Activated CD4-positive, alpha-beta T cell treated with anti-CD3 and anti-CD28 coated beads for 1 hour (primary cell): ENCODE measurements at regions not wholly inside any gene's neighbourhood (a gene's known extent, or its start where the extent isn't known, plus 50 kb on each side); places are given as distances from the start of the nearest gene placed in this dataset.
"Not testable (repeated sequence)": the region's sequence is repeated elsewhere in the genome, so short reads cannot be mapped to it uniquely, and the experiment has no call there.

Experiments used
- DNase-seq: peaks from one replicate; pipeline ENCODE4 v3.0.0-alpha.2; 2020

DNA sequence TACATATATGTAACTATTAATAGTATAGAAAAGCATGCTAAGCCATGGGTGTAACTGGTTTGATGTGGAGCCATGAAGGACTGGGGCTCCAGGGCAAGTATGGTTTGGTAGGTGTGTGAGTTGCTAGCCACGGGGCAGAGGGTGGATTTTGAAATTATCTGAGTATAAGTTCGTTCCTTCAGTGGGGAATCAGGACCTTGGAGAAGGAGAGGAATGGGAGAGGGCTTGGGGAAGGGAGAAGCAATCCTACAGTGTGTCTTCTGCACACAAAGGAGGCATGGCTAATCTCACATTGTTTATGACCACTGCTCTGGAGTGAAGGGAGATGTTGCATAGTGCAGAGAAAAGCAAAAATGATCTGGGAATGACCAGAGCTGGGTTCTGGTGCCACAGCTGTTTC, 127.8 kb upstream of the CADM1 start:
- DNase-seq: no peak

DNA sequence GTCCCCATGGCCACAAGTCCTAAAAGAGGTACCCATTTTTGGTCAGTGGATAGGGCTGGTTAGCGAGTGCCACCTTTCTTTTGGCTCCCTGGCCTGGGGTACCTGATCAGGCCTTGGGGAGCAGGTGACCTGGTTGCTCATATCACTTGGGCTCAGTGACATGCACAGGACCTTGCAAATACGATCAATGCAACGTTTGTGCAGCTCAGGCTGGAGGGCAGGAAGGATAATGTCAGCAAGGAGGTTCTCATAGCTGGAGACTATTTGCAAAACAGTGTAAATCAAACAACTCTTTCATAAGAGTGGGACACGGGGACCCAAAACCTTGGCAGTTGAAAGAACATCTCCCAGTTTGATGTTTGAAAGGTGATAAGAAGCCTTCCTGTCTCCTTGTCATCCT, 127.4 kb upstream of the CADM1 start:
- DNase-seq: no peak

GRCh38 chr11:115630214-115630613, 126.0 kb upstream of the CADM1 start:
- DNase-seq: no peak

DNA sequence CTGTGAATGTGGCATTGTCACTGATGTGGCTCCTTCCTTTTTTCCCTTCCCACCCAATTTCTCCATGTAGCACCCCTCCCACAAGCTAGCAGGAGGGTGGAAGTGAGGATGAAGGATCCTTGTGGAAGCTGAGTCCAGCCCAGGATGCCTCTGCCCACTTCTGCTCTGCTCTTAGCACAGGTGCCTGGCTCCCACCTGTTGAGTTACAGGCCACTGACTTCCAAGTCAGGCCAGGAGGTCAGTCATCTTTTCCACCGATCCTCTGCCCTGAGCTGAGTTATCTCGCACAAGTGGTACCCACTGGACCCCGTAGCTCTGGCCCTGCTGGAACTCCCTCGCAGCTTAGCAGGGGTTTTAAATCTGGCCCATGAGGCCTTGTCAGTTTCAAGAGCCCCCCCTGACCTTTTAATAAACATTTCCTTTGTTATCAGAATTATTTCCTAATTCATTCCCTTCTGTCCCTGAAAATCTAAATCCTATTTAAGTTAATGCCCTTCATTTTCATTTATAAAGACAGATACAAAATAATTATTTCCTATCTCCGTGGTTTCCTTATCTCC, 125.3 kb upstream of the CADM1 start:
- DNase-seq: no peak

- no peak for DNase-seq
Measured at GRCh38 chr11:115627666-115628460, 123.6 kb upstream of the CADM1 start.

GRCh38 chr11:115627071-115627470, 122.9 kb upstream of the CADM1 start:
- no peak for DNase-seq

DNA sequence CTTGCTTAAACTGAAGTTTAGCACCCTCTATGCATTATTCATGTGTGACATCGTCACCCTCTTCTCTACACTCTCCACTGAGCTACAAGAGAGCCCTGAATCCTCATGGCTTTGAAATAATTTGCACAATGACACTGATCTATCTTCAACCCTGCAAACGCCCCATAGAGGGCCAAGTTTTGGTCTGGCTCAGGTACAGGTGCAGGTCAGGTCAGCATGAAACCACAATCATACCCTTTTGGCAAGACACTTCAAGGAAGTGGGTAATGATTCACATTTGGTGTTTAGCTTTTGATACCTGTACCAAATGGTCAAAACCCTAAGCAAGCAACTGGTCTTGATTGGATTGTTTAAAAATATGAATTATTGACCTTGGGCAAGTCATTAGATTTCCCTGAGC, 122.2 kb upstream of the CADM1 start:
- DNase-seq: no peak

DNA sequence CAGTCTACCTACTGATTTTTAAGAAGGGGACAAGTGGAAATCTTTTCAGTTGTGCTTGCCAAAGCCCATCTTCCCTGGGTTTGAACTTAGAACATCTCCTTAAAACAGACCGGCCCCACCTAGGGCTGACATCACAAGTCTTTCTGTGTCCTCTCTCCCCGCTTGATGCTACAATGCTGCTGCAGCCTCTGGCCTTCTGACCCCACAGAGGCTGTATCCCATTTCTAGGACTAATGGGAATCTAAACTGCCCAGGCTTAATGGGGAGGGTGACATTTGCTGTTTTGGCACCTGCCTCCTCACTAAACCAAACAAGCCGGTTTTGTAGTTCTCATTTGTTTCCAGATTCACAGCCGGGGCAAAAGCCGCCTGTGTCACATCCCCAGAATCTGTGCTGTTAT, 121.3 kb upstream of the CADM1 start:
- DNase-seq: no peak

DNA sequence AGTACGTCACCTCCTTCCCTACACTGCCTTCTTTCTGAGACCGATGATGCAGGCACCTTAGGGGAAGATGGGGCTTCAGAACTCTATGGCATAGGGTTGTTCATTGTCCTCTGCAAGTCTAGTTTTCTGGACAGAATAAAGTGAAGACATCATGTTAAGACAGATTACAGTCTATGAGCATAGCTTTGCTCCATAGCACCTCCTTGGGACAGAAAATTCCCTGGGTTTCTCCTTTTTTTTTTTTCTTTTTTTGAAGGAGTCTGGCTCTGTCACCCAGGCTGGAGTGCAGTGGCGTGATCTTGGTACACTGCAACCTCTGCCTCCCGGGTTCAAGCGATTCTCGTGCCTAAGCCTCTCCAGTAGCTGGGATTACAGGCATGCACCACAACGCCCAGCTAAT, 119.8 kb upstream of the CADM1 start:
- DNase-seq: no peak

GRCh38 chr11:115623021-115623451, 118.8 kb upstream of the CADM1 start:
- DNase-seq: no peak

DNA sequence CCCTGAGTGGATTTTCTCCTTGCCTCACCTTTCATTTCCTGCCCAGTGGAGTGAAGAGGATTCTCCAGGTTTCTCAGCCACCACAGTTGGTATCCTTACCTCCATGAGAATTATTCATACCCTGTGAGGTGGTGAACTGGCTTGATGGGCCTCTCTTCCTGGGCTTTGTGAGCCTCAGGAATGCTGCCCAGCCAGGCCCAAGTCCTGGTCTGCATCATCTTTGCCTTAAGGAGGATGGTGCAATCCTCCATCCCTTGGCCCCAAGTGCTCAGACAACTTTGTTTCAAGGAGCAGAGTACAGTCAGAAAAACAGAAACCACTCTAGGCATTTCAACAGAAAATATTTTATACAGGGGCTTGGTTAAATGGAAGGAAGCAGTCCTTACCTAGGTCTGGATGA, 114.2 kb upstream of the CADM1 start:
- DNase-seq: no peak

DNA sequence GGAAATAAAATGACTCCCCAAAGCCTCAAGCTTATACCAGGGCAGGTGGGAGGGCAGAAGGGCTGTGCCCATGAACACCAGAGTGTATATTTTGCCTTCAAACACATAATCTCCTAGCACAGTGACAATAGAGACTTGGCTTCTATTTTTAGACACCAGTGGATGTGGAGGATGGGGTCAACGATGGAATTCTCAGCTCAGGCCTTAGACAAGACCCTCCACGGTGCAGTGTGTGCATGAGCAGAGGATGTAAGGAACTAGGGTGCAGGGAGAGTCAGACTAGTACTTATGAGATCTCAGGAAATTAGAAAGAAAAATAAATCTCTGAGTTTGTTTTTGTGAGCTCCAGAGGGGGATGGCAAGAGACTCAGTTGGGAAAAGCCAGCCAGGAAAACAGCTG, 113.6 kb upstream of the CADM1 start:
- no peak for DNase-seq

DNA sequence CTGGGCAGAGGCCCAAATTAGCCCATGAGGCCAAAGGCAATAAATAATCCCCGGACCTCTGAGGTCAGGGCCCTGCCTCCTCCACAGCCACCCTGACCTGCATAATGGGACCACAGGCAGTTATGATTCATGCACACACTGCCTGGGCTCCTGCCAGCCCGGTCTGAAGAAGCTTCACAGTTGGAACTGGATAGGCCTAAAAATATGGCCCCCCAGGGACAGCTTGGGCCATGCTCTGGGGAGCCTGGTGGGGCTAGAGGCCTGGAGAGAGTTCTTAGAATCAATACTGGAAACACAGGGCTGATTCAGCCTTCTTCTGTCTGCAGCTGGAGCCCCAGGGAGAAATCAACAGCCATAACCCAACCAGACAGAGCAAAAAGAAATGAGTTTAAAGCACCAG, 112.8 kb upstream of the CADM1 start:
- DNase-seq: no peak

DNA sequence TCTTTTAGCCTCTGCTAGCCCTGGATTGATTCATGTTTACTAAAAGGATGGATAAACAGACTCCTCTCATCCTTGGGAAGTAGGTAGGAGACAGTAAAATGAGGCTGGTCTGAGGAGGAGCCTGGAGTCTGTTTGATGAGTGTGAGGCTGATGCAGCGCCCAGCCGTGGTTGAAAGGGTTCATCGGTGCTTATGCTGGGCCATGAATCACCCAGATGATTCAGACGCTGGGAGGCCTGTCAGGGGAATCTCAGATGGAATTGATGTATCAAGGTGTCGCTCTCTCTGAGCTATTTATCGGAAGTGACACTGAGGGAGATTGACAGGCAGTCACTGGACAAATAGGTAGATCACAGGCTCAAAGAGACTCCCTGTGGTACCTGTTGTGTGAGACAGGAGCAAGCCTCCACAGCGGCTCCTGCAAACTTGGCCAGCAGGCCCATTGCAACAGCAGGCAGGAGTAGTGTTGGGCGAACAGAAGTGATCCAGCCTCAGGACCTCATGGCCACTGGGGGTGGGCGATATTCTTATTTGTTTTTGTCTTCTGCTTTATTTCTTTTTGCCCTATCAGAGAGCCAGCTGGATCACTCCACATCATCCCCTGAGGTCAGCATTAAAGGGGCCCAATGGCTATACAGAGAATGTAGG, 109.9 kb upstream of the CADM1 start:
- no peak for DNase-seq

- DNase-seq: no peak
Measured at GRCh38 chr11:115613004-115613403, 108.8 kb upstream of the CADM1 start.

- no peak for DNase-seq
Measured at GRCh38 chr11:115612046-115612730, 108.0 kb upstream of the CADM1 start.

DNA sequence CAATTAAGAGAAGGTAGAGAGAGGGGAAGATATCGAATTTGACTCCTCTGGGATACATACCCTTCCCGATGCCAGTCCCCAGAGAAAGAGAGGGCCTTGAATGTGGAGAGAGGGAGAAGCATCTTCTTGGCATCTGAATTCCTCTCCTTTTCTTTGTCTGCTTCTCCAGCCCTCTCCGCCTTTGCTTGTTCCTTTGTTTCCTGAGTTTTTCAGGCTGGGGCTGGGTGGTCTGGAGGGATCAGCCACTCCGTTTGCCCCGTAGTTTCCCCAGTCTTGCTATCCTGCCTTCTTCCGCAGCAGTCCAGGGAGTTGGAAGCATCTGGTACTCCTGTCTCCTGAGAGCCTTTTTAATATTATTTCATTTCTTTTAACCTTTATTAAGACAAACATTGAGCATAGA, 107.1 kb upstream of the CADM1 start:
- DNase-seq: no peak

- DNase-seq: no peak
Measured at GRCh38 chr11:115610908-115611307, 106.7 kb upstream of the CADM1 start.

DNA sequence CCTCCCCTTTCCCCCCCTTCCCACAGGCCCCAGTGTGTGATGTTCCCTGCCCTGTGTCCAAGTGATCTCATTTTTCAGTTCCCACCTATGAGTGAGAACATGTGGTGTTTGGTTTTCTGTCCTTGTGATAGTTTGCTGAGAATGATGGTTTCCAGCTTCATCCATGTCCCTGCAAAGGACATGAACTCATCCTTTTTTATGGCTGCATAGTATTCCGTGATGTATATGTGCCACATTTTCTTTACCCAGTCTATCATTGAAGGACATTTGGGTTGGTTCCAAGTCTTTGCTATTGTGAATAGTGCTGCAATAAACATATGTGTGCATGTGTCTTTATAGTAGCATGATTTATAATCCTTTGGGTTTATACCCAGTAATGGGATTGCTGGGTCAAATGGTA, 106.0 kb upstream of the CADM1 start:
- DNase-seq: not testable (repeated sequence)

GRCh38 chr11:115608976-115609375, 104.8 kb upstream of the CADM1 start:
- no peak for DNase-seq

GRCh38 chr11:115607621-115608221, 103.5 kb upstream of the CADM1 start:
- no peak for DNase-seq

DNA sequence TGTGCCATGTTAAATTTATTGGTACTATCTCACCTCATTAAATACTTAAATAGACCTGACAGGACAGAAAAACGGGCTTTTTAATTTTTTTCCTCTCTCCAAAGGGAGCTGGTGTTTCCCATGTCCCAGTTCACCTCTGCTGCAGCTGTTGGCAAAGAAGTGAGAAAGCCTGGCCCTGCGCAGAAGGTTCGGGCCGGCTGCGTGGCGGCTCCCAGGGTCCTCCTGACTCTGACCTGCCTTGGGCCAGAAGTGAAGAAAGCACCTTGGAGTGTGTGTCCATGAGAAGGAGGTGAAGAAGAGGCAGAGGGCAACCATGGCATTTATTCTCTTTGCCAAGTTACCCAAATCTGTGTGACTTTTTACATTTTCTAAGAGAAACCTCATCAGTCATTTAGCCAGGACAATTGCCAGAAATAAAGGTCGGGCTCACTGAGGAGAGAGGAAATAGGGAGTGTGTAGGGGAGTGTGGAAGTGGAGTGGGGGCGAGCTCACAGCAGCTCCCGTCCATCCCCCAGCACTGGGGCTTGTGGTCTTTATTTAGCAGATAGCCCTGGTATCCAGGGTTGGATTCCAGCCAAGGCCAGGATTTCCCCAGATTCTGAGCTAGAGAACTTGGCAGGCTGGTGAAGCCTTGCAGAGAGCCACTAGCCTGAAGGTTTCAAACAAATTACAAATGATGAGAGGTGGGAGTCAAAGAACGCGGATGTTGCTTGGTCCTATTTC, 102.4 kb upstream of the CADM1 start:
- DNase-seq: no peak
